Suprapubic skin (tissue), 4 donors: ENCODE measurements at regions not wholly inside any gene's neighbourhood (a gene's known extent, or its start where the extent isn't known, plus 50 kb on each side); places are given as distances from the start of the nearest gene placed in this dataset.

Experiments
- DNase-seq, 2 donors: peaks; one replicate each; pipeline ENCODE4 v3.0.0-alpha.2; 2019; ENCODE audit warnings: low spot score in 2 of 2
- H3K27ac ChIP-seq: fragments of 200-600 bp; sonication (generic); one replicate; pipeline ENCODE4 v1.5.1; 2019
- H3K27me3 ChIP-seq: fragments of 200-600 bp; sonication (generic); one replicate; pipeline ENCODE4 v1.5.1; 2019
- H3K36me3 ChIP-seq: fragments of 200-600 bp; sonication (generic); one replicate; pipeline ENCODE4 v1.5.1; 2019
- H3K4me1 ChIP-seq: fragments of 200-600 bp; sonication (generic); one replicate; pipeline ENCODE4 v1.5.1; 2019
- H3K4me3 ChIP-seq: fragments of 200-600 bp; sonication (generic); one replicate; pipeline ENCODE4 v1.5.1; 2019; ENCODE audit warnings: mild to moderate bottlenecking
- H3K9me3 ChIP-seq: fragments of 200-600 bp; sonication (generic); one replicate; pipeline ENCODE4 v1.5.1; 2019
- EP300 ChIP-seq: sonication (generic); formaldehyde crosslinking; IDR thresholded peaks from one replicate; pipeline ENCODE4 v1.6.1; 2017; ENCODE audit warnings: antibody characterized with exemption
- POLR2A ChIP-seq, 2 donors: fragments of 450-650 bp; IDR thresholded peaks; one replicate each; pipeline ENCODE4 v1.6.1; 2017; ENCODE audit warnings: antibody characterized with exemption in 2 of 2, mild to moderate bottlenecking in 2 of 2, moderate library complexity in 2 of 2
- POLR2AphosphoS5 ChIP-seq, 3 donors: sonication (generic); formaldehyde crosslinking; IDR thresholded peaks; one replicate each; pipeline ENCODE4 v1.6.1; 2017; ENCODE audit warnings: antibody characterized with exemption in 3 of 3
- WGBS: methylation state at CpG from one replicate; pipeline ENCODE4 v1.1.5; 2018; 5-methylcytosine and 5-hydroxymethylcytosine counted together
- TF ChIP-seq, protein P1 (sequence below), 2 donors: fragments of 200-600 bp in 1 of 2; fragments of 450-650 bp in 1 of 2; sonication (generic) in 1 of 2; IDR thresholded peaks; one replicate each; pipeline ENCODE4 v1.5.1; 2016 to 2019; ENCODE audit warnings: antibody characterized with exemption in 2 of 2, mild to moderate bottlenecking in 1 of 2, moderate library complexity in 1 of 2

DNA sequence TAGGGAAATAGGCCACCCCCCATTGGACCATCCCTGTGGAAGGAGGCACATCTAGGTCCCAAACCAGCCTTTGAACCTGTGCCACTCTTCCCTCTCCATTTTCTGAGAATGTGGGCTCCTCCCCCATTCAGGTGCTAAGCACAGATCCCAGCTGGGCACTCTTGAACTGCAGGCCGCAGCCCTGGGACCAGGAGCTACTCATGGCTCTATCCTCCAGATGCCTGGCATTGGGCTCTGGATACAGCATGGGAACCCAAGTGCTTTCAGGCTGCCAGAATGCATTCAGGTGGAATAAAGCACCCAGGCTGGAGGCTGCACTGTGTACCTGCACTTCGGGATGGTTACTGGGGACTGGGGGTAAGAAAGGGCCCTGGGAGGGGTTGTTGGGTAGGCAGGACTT lies 1372.3 kb upstream of the SPRY2 start:
- no peaks in the 10 kb centered on the region for H3K4me1 ChIP-seq
- no peak for DNase-seq
- no peaks in the 10 kb centered on the region for H3K27me3 ChIP-seq
- H3K9me3 ChIP-seq = peaks cover 6% of the 10 kb centered on the region
- no peak overlapping the region for H3K4me3 ChIP-seq
- no peak overlapping the region for H3K27ac ChIP-seq
- TF ChIP-seq, protein P1, sequence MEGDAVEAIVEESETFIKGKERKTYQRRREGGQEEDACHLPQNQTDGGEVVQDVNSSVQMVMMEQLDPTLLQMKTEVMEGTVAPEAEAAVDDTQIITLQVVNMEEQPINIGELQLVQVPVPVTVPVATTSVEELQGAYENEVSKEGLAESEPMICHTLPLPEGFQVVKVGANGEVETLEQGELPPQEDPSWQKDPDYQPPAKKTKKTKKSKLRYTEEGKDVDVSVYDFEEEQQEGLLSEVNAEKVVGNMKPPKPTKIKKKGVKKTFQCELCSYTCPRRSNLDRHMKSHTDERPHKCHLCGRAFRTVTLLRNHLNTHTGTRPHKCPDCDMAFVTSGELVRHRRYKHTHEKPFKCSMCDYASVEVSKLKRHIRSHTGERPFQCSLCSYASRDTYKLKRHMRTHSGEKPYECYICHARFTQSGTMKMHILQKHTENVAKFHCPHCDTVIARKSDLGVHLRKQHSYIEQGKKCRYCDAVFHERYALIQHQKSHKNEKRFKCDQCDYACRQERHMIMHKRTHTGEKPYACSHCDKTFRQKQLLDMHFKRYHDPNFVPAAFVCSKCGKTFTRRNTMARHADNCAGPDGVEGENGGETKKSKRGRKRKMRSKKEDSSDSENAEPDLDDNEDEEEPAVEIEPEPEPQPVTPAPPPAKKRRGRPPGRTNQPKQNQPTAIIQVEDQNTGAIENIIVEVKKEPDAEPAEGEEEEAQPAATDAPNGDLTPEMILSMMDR (IDR thresholded peaks at IDR 0.05) = no peak
- no peak for TF ChIP-seq EP300
- no peak for TF ChIP-seq POLR2A (IDR thresholded peaks at IDR 0.05)
- no peak for TF ChIP-seq POLR2AphosphoS5 (IDR thresholded peaks at IDR 0.05)
- no peaks in the 10 kb centered on the region for H3K36me3 ChIP-seq
- 100% methylated on average over 2 of the region's 2 CpGs for WGBS

DNA sequence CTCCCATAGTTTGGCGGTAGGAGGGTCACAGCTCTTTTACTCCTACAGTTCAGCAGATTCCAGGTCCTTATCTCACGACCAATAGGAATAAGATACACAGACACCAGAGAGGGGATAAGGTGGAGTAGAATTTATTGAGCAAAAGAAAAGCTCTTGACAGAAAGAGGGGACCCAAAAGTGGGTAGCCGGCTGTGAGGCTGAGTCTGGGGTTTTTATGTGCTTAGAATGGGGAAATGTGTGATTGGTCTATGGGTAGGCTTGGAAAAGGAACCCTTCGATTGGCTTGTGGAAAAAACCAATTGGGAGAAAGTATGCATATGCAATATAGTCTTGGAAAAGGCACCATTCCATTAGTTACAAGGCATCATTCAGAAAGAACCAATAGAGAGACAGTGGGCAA lies 1356.9 kb upstream of the SPRY2 start:
- no peaks in the 10 kb centered on the region for H3K9me3 ChIP-seq
- no peak overlapping the region for H3K4me3 ChIP-seq
- no peak overlapping the region for H3K27ac ChIP-seq
- no peak for TF ChIP-seq EP300
- TF ChIP-seq, protein P1 (IDR thresholded peaks at IDR 0.05) = no peak
- no peak for TF ChIP-seq POLR2AphosphoS5 (IDR thresholded peaks at IDR 0.05)
- TF ChIP-seq POLR2A (IDR thresholded peaks at IDR 0.05) = no peak
- H3K4me1 ChIP-seq = no peaks in the 10 kb centered on the region
- DNase-seq = no peak
- no peaks in the 10 kb centered on the region for H3K27me3 ChIP-seq
- WGBS = 88% methylated on average over 4 of the region's 4 CpGs
- no peaks in the 10 kb centered on the region for H3K36me3 ChIP-seq

DNA sequence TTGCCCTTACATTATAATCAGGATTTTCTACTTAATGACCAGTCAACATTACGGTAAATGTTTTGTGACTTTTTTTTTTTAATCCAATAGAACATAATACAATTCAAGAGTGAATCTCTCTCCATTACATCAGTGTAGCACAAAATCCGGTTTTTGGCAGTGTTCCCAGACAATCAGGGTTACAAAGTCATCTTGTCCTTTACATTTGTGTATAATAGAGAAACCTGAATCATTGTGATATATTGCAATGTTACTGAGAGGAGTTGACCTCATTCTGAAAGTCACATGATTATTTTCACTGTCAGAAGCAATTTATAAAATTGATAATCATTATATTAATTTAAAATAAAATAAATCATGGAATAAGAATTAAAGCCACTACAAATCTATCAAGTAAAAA lies 1346.0 kb upstream of the SPRY2 start:
- TF ChIP-seq, protein P1 (IDR thresholded peaks at IDR 0.05) = no peak
- TF ChIP-seq POLR2AphosphoS5 (IDR thresholded peaks at IDR 0.05) = no peak
- no peak for TF ChIP-seq POLR2A (IDR thresholded peaks at IDR 0.05)
- TF ChIP-seq EP300 = no peak
- no peaks in the 10 kb centered on the region for H3K4me1 ChIP-seq
- H3K36me3 ChIP-seq = no peaks in the 10 kb centered on the region
- H3K27me3 ChIP-seq = no peaks in the 10 kb centered on the region
- WGBS = 45% methylated on average over 2 of the region's 2 CpGs
- H3K9me3 ChIP-seq = no peaks in the 10 kb centered on the region
- no peak overlapping the region for H3K27ac ChIP-seq
- DNase-seq = no peak
- no peak overlapping the region for H3K4me3 ChIP-seq

DNA sequence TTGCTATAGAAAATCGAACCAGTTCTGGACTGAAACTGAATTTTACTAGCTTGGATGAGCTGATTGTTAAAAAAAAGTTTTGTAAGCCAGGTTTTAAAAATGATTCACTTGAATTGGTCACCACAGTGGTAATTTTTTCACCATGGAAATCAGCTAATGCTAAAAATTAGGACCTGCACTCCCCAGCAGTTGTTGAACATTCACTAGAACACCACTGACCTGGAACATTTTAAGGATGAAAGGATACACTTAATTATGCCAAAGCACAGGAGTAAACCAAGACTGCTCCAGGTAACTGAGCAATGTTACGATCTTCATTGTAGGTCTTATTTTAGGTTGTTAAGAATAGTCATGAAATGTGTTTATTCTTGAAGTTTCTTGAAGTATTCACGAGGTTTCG lies 1342.6 kb upstream of the SPRY2 start:
- Histone ChIP-seq H3K4me3 (no peak overlapping the region), H3K4me1 (no peaks in the 10 kb centered on the region), H3K27me3 (no peaks in the 10 kb centered on the region), H3K36me3 (no peaks in the 10 kb centered on the region), H3K9me3 (no peaks in the 10 kb centered on the region), H3K27ac (no peak overlapping the region)
- TF ChIP-seq, protein P1 (IDR thresholded peaks at IDR 0.05) = no peak
- no peak for TF ChIP-seq POLR2AphosphoS5 (IDR thresholded peaks at IDR 0.05)
- TF ChIP-seq EP300 = no peak
- TF ChIP-seq POLR2A (IDR thresholded peaks at IDR 0.05) = no peak
- DNase-seq = no peak
- 86% methylated on average over 4 of the region's 4 CpGs for WGBS

DNA sequence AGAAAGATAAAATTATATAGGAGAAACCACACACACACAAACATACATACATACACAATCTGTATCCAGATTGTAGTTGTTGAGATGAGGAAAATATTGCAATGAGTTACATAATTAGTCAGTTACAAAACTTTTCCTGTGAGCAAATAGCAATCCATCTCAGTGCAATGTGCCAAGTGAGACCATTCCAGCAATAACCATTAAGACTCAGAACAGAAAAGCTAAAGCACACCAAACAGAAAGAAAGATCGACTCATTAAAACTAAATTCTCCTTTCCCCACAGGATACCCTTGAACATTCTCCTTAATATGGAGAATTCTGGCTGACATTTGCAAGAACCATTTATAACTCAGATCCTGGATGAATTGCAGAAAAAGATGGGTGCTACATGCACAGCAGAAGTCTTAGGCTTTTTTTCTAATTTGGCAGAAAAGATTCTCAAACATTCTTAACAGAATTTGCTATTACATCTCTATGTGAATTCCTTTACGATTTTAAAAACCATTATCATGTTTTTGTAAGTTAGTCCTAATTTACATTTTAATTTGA lies 1341.2 kb upstream of the SPRY2 start:
- no peak for DNase-seq
- WGBS = 67% methylated on average over 2 of the region's 2 CpGs
- no peak for TF ChIP-seq EP300
- no peak for TF ChIP-seq POLR2A (IDR thresholded peaks at IDR 0.05)
- Histone ChIP-seq H3K27me3 (no peaks in the 10 kb centered on the region), H3K4me3 (no peak overlapping the region), H3K4me1 (no peaks in the 10 kb centered on the region), H3K27ac (no peak overlapping the region), H3K36me3 (no peaks in the 10 kb centered on the region), H3K9me3 (no peaks in the 10 kb centered on the region)

DNA sequence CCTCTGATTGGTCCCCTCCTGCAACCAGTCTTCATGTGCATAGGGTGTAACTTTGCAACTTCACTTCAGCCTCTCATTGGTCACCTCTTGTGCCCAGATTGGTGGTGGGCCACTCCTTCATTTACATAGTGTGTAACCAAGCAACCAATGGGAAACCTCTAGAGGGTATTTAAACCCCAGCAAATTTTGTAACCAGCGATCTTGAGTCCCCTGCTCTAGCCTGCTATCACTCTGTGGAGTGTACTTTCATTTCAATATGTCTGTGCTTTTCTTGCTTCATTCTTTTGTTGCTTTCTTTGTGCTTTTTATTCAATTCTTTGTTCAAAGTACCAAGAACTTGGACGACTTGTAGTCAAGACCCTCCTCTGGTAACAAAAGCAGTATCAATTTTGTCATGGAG lies 1336.9 kb upstream of the SPRY2 start:
- no peaks in the 10 kb centered on the region for H3K9me3 ChIP-seq
- no peak for DNase-seq
- no peak overlapping the region for H3K4me3 ChIP-seq
- no peak overlapping the region for H3K27ac ChIP-seq
- H3K27me3 ChIP-seq = no peaks in the 10 kb centered on the region
- no peaks in the 10 kb centered on the region for H3K36me3 ChIP-seq
- 80% methylated on average over 2 of the region's 2 CpGs for WGBS
- no peaks in the 10 kb centered on the region for H3K4me1 ChIP-seq
- TF ChIP-seq POLR2A (IDR thresholded peaks at IDR 0.05) = no peak
- TF ChIP-seq, protein P1 (IDR thresholded peaks at IDR 0.05) = no peak
- TF ChIP-seq EP300 = no peak
- TF ChIP-seq POLR2AphosphoS5 (IDR thresholded peaks at IDR 0.05) = no peak
